SK-N-SH treated with all-trans-retinoic acid at 6 μM for 48 hours (cell line): ENCODE measurements at regions not wholly inside any gene's neighbourhood (a gene's known extent, or its start where the extent isn't known, plus 50 kb on each side); places are given as distances from the start of the nearest gene placed in this dataset.

Experiments
- ARNTL ChIP-seq: fragments of 450-650 bp; formaldehyde crosslinking; IDR thresholded peaks from 2 replicates; pipeline ENCODE4 v1.5.0; 2020; ENCODE audit warnings: low read depth, mild to moderate bottlenecking, moderate library complexity, borderline replicate concordance
- GLIS3 ChIP-seq: fragments of 250-450 bp; sonication (Bioruptor Pico); IDR thresholded peaks from 2 replicates; pipeline ENCODE4 v1.5.0; 2020; ENCODE audit warnings: mild to moderate bottlenecking, moderate library complexity
- ISL1 ChIP-seq: fragments of 250-450 bp; sonication (Bioruptor Pico); IDR thresholded peaks from 2 replicates; pipeline ENCODE4 v2.1.2; 2022; ENCODE audit warnings: mild to moderate bottlenecking, moderate library complexity
- ZNF8 ChIP-seq: fragments of 450-650 bp; formaldehyde crosslinking; IDR thresholded peaks from 2 replicates; pipeline ENCODE4 v1.5.0; 2020; ENCODE audit warnings: mild to moderate bottlenecking, moderate library complexity
- TF ChIP-seq, protein P1 (sequence below): fragments of 250-450 bp; sonication (Bioruptor Pico); IDR thresholded peaks from 2 replicates; pipeline ENCODE4 v1.5.1; 2020; ENCODE audit warnings: low read depth, mild to moderate bottlenecking, moderate library complexity
- TF ChIP-seq, protein P2 (sequence below): fragments of 250-450 bp; sonication (Bioruptor Pico); IDR thresholded peaks from 2 replicates; pipeline ENCODE4 v1.5.1; 2021; ENCODE audit warnings: mild to moderate bottlenecking, moderate library complexity
- TF ChIP-seq, protein P3 (sequence below): fragments of 250-450 bp; sonication (Bioruptor Pico); IDR thresholded peaks from 2 replicates; pipeline ENCODE4 v1.8.0; 2020; ENCODE audit warnings: mild to moderate bottlenecking, moderate library complexity, borderline replicate concordance

DNA sequence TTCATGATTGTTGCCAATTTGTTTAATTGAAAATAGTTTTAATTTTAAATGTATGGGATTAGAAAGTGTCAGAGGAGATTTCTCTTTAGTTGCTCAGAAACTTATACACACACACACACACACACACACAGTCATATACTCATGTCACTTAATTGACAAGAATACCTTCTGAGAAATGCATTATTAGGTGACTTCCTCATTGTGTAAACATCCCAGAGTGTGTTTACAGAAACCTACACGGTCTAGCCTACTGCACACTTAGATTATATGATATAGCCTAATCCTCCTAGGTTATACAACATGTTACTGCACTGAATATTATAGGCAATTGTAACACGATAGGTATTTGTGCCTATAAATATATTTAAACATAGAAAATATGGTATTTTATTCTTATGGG is 1327.4 kb downstream of the FSTL5 start:
- TF ChIP-seq, protein P1, sequence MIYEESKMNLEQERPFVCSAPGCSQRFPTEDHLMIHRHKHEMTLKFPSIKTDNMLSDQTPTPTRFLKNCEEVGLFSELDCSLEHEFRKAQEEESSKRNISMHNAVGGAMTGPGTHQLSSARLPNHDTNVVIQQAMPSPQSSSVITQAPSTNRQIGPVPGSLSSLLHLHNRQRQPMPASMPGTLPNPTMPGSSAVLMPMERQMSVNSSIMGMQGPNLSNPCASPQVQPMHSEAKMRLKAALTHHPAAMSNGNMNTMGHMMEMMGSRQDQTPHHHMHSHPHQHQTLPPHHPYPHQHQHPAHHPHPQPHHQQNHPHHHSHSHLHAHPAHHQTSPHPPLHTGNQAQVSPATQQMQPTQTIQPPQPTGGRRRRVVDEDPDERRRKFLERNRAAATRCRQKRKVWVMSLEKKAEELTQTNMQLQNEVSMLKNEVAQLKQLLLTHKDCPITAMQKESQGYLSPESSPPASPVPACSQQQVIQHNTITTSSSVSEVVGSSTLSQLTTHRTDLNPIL, result no peak
- no peak for TF ChIP-seq ARNTL (CRISPR knock-in tag)
- TF ChIP-seq, protein P2, sequence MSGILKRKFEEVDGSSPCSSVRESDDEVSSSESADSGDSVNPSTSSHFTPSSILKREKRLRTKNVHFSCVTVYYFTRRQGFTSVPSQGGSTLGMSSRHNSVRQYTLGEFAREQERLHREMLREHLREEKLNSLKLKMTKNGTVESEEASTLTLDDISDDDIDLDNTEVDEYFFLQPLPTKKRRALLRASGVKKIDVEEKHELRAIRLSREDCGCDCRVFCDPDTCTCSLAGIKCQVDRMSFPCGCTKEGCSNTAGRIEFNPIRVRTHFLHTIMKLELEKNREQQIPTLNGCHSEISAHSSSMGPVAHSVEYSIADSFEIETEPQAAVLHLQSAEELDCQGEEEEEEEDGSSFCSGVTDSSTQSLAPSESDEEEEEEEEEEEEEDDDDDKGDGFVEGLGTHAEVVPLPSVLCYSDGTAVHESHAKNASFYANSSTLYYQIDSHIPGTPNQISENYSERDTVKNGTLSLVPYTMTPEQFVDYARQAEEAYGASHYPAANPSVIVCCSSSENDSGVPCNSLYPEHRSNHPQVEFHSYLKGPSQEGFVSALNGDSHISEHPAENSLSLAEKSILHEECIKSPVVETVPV (CRISPR knock-in tag), result no peak
- TF ChIP-seq GLIS3 (CRISPR knock-in tag), result no peak
- no peak for TF ChIP-seq ZNF8
- no peak for TF ChIP-seq ISL1
- TF ChIP-seq, protein P3, sequence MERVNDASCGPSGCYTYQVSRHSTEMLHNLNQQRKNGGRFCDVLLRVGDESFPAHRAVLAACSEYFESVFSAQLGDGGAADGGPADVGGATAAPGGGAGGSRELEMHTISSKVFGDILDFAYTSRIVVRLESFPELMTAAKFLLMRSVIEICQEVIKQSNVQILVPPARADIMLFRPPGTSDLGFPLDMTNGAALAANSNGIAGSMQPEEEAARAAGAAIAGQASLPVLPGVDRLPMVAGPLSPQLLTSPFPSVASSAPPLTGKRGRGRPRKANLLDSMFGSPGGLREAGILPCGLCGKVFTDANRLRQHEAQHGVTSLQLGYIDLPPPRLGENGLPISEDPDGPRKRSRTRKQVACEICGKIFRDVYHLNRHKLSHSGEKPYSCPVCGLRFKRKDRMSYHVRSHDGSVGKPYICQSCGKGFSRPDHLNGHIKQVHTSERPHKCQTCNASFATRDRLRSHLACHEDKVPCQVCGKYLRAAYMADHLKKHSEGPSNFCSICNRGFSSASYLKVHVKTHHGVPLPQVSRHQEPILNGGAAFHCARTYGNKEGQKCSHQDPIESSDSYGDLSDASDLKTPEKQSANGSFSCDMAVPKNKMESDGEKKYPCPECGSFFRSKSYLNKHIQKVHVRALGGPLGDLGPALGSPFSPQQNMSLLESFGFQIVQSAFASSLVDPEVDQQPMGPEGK (CRISPR knock-in tag), result no peak
